GM18868 (cell line): ENCODE measurements at regions not wholly inside any gene's neighbourhood (a gene's known extent, or its start where the extent isn't known, plus 50 kb on each side); places are given as distances from the start of the nearest gene placed in this dataset.
A peak's percentile ranks its signal among the peaks of the same experiment; 100 is the strongest.
"Not testable (repeated sequence)": the region's sequence is repeated elsewhere in the genome, so short reads cannot be mapped to it uniquely, and the experiment has no call there.

Source experiments
- ATAC-seq: cut with Tn5 transposase; IDR thresholded peaks from one replicate; pipeline ENCODE4 v1.9.1; 2021; ENCODE audit warnings: mild to moderate bottlenecking, moderate library complexity; ENCODE audit not compliant: unreplicated experiment

GRCh38 chr1:55310505-55310971 lies 95.4 kb upstream of the USP24 start:
- ATAC-seq, result no peak

GRCh38 chr1:55309786-55310504 lies 94.8 kb upstream of the USP24 start:
- ATAC-seq, result no peak

- no peak for ATAC-seq
These were observed 93.9 kb upstream of the USP24 start for GRCh38 chr1:55309053-55309452.

- ATAC-seq, result no peak
These were observed 90.6 kb upstream of the USP24 start for GRCh38 chr1:55305735-55306134.

GRCh38 chr1:55304229-55304740 lies 89.1 kb upstream of the USP24 start:
- ATAC-seq, result no peak

GRCh38 chr1:55302972-55303371 lies 87.8 kb upstream of the USP24 start:
- no peak for ATAC-seq

GRCh38 chr1:55301912-55302311 lies 86.7 kb upstream of the USP24 start:
- ATAC-seq, result no peak

- ATAC-seq, result no peak
These were observed 85.8 kb upstream of the USP24 start for GRCh38 chr1:55300975-55301374.

GRCh38 chr1:55298167-55298894 lies 83.2 kb upstream of the USP24 start:
- ATAC-seq, result no peak

- not testable (repeated sequence) for ATAC-seq
These were observed 81.1 kb upstream of the USP24 start for GRCh38 chr1:55296247-55296646.

- no peak for ATAC-seq
These were observed 74.5 kb upstream of the USP24 start for GRCh38 chr1:55289614-55290013.

- ATAC-seq, result no peak
These were observed 73.9 kb upstream of the USP24 start for GRCh38 chr1:55289042-55289441.

- peak; percentile 85 for ATAC-seq
These were observed 73.1 kb upstream of the USP24 start for GRCh38 chr1:55288245-55288644.

GRCh38 chr1:55287723-55288122 lies 72.6 kb upstream of the USP24 start:
- peak; percentile 45 for ATAC-seq

- ATAC-seq, result no peak
These were observed 71.9 kb upstream of the USP24 start for GRCh38 chr1:55286856-55287602.

- ATAC-seq, result no peak
These were observed 70.7 kb upstream of the USP24 start for GRCh38 chr1:55285834-55286233.

GRCh38 chr1:55284856-55285255 lies 69.7 kb upstream of the USP24 start:
- peak; percentile 25 for ATAC-seq

- no peak for ATAC-seq
These were observed 66.9 kb upstream of the USP24 start for GRCh38 chr1:55282058-55282457.

GRCh38 chr1:55280731-55281130 lies 65.6 kb upstream of the USP24 start:
- no peak for ATAC-seq

GRCh38 chr1:55279627-55280026 lies 64.5 kb upstream of the USP24 start:
- ATAC-seq, result no peak

GRCh38 chr1:55278378-55278777 lies 63.2 kb upstream of the USP24 start:
- ATAC-seq, result no peak
